H1 (cell line): ENCODE measurements at regions not wholly inside any gene's neighbourhood (a gene's known extent, or its start where the extent isn't known, plus 50 kb on each side); places are given as distances from the start of the nearest gene placed in this dataset.

Experiments
- CTCF ChIP-seq, 3 experiments: IDR thresholded peaks; 1 replicate in 2 of 3; 2 replicates in 1 of 3; pipeline versions ENCODE4 v1.5.1 to v1.6.1; 2011; ENCODE audit warnings: low read length in 3 of 3, mild to moderate bottlenecking in 3 of 3, inconsistent platforms in 2 of 3, low read depth in 1 of 3, moderate library complexity in 1 of 3; ENCODE audit not compliant: insufficient read depth in 1 of 3; ENCODE audit errors: control extremely low read depth in 1 of 3
- MAFK ChIP-seq: IDR thresholded peaks from 2 replicates; pipeline ENCODE4 v1.6.1; 2012; ENCODE audit warnings: low read depth, mild to moderate bottlenecking, improper control_type of control experiment, low read length
- RXRA ChIP-seq: IDR thresholded peaks from 2 replicates; pipeline ENCODE4 v1.6.1; 2011; ENCODE audit warnings: low read depth, mild to moderate bottlenecking, low read length, moderate library complexity; ENCODE audit not compliant: insufficient read depth

GRCh38 chr10:64867501-64867962, 1346.3 kb downstream of the REEP3 start (continued):
- TF ChIP-seq CTCF (IDR thresholded peaks at IDR 0.05; ENCODE audit: control extremely low read depth in 1 of 3, insufficient read depth in 1 of 3, low read depth in 1 of 3, low read length in 3 of 3) = no peak
- TF ChIP-seq RXRA = no peak
- TF ChIP-seq MAFK = no peak
- TF ChIP-seq, all 59 proteins: peak for 0
